ENCODE measurements at regions not wholly inside any gene's neighbourhood (a gene's known extent, or its start where the extent isn't known, plus 50 kb on each side); places are given as distances from the start of the nearest gene placed in this dataset.
"Not testable (repeated sequence)": the region's sequence is repeated elsewhere in the genome, so short reads cannot be mapped to it uniquely, and the experiment has no call there.

DNA sequence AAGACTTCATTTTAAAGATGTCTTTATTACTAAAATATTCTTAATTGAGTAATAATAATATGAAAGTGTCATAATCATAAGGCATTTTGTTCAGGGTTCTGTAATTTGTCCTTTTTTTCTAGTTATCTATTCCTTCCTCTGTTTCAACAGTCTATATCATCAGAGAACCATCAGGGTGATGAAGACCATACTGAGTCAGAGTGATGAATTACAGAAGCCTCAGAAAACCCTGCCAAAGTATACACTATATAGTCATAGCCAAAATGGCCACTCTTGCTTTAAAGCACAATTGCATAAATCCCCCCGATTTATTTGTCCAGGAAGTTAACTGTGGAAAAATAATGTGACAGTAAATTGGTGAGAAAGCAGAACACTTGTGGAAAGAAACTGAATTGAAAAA is 735.0 kb downstream of the EPHA7 start:
- no peak for DNase-seq (ENCODE audit: low spot score in 2 of 2)
- H3K27me3 ChIP-seq: no peaks in the 10 kb centered on the region
- TF ChIP-seq, protein P1, sequence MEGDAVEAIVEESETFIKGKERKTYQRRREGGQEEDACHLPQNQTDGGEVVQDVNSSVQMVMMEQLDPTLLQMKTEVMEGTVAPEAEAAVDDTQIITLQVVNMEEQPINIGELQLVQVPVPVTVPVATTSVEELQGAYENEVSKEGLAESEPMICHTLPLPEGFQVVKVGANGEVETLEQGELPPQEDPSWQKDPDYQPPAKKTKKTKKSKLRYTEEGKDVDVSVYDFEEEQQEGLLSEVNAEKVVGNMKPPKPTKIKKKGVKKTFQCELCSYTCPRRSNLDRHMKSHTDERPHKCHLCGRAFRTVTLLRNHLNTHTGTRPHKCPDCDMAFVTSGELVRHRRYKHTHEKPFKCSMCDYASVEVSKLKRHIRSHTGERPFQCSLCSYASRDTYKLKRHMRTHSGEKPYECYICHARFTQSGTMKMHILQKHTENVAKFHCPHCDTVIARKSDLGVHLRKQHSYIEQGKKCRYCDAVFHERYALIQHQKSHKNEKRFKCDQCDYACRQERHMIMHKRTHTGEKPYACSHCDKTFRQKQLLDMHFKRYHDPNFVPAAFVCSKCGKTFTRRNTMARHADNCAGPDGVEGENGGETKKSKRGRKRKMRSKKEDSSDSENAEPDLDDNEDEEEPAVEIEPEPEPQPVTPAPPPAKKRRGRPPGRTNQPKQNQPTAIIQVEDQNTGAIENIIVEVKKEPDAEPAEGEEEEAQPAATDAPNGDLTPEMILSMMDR (IDR thresholded peaks at IDR 0.05): no peak
- no peaks in the 10 kb centered on the region for H3K36me3 ChIP-seq
- H3K9me3 ChIP-seq: no peaks in the 10 kb centered on the region
- H3K4me1 ChIP-seq: no peaks in the 10 kb centered on the region
- H3K4me3 ChIP-seq: no peak overlapping the region
- intact Hi-C loops (cut with DNase I): no loop called here
- no peak overlapping the region for H3K27ac ChIP-seq

DNA sequence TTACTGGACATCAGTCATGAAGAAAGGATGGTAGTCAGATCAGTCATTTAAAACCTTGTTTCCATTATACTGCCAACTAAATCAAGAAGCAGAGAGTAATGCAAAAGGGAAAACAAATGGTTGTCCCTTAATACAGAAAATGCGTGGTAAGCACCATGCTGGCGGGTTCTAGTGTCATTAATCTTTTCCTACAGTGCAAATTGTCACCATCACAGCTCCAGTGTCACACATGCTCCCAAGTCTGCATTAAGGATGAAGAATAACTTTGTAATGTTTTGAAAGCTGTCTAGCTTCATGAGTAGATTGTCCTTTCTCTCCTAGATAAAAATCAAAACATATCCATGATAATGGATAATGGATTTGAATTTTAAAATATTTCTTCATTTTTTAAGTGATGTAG is 735.6 kb downstream of the EPHA7 start:
- no peaks in the 10 kb centered on the region for H3K9me3 ChIP-seq
- no peaks in the 10 kb centered on the region for H3K36me3 ChIP-seq
- no peaks in the 10 kb centered on the region for H3K27me3 ChIP-seq
- H3K4me1 ChIP-seq: no peaks in the 10 kb centered on the region
- TF ChIP-seq, protein P1 (IDR thresholded peaks at IDR 0.05): no peak
- DNase-seq (ENCODE audit: low spot score in 2 of 2): no peak
- intact Hi-C loops (cut with DNase I): no loop called here
- H3K4me3 ChIP-seq: no peak overlapping the region
- no peak overlapping the region for H3K27ac ChIP-seq

DNA sequence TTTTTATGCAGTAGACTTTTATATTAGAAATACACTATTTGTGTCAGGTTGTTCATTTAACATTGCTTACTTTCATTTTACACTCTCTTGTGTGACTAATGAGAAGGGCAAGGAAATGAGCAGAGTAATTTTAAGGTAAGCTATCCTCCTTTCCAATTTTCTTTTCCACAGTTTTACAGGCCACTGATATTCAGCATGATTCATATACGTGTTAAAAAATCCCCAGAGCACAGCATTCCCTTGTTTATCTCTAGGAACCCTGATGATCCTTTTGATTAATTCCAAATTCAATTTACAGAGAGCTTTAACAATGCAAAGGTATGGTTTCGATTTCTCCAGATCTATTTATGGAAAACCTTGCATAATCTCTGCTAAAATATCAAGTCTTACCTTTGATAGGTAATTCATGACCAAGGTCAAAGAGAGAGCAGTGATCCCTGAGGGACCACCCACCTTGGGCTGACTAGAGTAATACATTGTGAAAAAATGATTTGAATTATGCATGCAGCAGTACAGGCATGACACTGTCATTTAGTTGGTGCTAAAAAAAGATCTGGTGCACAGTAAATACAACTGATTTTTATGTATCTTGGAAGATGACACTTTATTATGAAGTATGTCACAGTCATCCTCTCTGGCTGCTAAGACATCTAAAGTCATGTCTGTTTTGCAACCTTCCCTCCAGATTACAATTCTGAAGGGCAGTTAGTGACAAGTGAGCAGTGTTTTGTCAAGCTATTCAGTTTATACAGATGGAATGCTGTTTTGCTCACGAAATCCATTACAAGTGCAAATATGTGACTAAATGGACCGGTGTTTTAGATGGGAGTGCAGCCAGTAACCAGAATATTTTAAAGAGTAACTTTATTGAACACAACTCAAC is 736.6 kb downstream of the EPHA7 start:
- H3K36me3 ChIP-seq: no peaks in the 10 kb centered on the region
- intact Hi-C loops (cut with DNase I): no loop called here
- no peaks in the 10 kb centered on the region for H3K27me3 ChIP-seq
- H3K4me1 ChIP-seq: no peaks in the 10 kb centered on the region
- H3K4me3 ChIP-seq: no peak overlapping the region
- no peak overlapping the region for H3K27ac ChIP-seq
- no peaks in the 10 kb centered on the region for H3K9me3 ChIP-seq
- no peak for DNase-seq (ENCODE audit: low spot score in 2 of 2)
- TF ChIP-seq, protein P1 (IDR thresholded peaks at IDR 0.05): no peak

DNA sequence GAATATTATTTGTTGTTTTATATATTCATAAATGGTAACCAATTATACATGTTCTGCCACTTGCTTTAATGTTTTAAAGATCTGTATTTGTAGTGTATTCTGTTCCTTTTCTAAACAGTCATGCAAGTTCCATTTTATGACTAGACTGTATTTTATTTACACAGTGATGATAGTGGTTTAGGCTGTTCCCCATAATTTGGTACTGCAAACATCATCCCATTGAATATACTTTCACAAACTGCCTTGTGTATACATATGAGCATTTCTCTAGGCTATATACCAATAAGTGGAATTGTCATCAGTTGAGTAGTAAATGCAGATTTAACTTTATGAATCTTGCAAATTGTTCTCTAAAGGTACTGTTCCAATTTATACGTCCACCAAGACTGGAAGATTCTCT is 738.0 kb downstream of the EPHA7 start:
- no peak for DNase-seq (ENCODE audit: low spot score in 2 of 2)
- TF ChIP-seq, protein P1 (IDR thresholded peaks at IDR 0.05): no peak
- H3K36me3 ChIP-seq: no peaks in the 10 kb centered on the region
- H3K27me3 ChIP-seq: no peaks in the 10 kb centered on the region
- H3K4me3 ChIP-seq: no peak overlapping the region
- intact Hi-C loops (cut with DNase I): no loop called here
- H3K9me3 ChIP-seq: no peaks in the 10 kb centered on the region
- no peak overlapping the region for H3K27ac ChIP-seq
- H3K4me1 ChIP-seq: no peaks in the 10 kb centered on the region

DNA sequence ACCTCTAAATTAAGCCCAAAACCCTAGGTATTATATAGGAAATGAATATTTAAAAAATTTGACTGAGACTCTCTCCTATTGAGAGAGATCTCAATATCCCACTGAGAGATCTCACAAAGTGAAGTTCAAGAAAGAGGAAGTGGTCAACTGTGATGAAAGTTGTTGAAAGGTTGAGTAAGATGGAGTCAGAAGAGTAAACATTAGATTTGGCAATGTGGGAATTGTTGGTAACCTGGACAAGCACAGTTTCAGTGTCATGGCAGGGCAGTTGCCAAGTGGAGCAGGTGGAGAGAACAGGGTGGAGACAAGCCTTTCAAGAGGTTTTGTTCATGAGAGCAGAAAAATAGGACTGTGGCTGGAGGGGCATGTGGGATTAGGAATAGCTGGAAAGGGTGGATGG is 747.9 kb downstream of the EPHA7 start:
- H3K36me3 ChIP-seq; H3K27ac ChIP-seq; H3K4me3 ChIP-seq; H3K27me3 ChIP-seq; DNase-seq (ENCODE audit: low spot score in 2 of 2); H3K9me3 ChIP-seq; H3K4me1 ChIP-seq; intact Hi-C loops (cut with DNase I): not testable (repeated sequence)

DNA sequence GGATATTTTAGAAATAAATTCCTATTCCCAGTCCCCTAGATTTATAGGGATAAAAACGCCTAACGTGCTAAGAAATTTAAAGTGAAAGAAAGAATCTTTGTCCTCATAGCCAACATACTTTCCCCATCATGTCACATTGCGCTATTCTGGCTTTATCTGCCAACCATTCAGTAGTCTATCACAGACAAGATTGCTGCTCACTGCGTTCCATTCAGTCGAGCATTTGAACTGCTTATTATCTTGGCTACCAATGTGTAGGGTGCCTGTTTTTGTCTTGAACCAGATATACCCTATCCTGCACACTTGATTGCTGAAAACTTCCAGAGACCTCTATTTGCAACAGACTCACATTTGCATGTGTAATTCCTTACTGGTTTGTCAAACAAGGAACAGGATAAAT is 751.5 kb downstream of the EPHA7 start:
- no peaks in the 10 kb centered on the region for H3K27me3 ChIP-seq
- intact Hi-C loops (cut with DNase I): no loop called here
- no peaks in the 10 kb centered on the region for H3K9me3 ChIP-seq
- no peak overlapping the region for H3K4me3 ChIP-seq
- no peak for DNase-seq (ENCODE audit: low spot score in 2 of 2)
- H3K4me1 ChIP-seq: no peaks in the 10 kb centered on the region
- H3K27ac ChIP-seq: no peak overlapping the region
- no peaks in the 10 kb centered on the region for H3K36me3 ChIP-seq
- TF ChIP-seq, protein P1 (IDR thresholded peaks at IDR 0.05): no peak
